ENCODE measurements at regions not wholly inside any gene's neighbourhood (a gene's known extent, or its start where the extent isn't known, plus 50 kb on each side); places are given as distances from the start of the nearest gene placed in this dataset.

DNA sequence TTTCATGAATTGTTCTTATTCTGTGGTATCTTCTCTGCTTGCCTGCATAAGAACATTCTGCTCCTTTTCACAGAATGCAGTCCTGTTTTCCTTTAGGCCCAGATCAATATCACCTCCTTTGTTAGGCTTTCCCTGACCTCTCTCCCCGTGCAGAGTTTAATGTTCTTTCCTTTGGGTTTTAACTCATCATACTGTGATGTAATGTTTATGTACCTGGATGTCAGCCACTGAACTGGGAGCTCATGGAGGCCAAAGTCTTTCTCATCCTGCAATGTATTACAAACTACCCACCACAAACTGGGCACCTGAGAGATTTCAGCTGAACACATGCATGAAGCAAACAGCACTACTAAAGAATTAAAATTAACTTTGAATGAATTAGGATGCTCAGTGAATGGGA lies 192.8 kb upstream of the RORA start:
- no peak for DNase-seq (ENCODE audit: low read depth in 2 of 3, low spot score in 2 of 3)

DNA sequence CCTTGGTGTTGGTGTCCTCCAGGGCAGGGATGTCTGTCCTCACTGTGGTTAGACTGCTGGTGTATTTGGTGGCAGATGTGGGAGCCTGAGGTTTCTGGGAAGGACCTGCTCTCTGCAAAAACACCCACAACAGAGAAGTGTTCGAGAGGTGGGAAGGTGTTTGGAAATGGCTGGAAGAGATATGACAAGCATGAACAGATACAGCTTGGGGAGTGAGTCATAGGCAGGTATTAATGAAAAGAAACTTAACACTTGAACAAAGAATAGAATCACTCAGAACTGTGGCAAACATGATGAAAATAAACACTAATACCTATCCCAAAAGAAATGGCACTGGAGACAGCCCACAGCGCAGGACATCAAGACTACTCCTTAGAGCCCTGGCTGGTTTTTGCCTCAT lies 192.4 kb upstream of the RORA start:
- no peak for DNase-seq (ENCODE audit: low read depth in 2 of 3, low spot score in 2 of 3)

DNA sequence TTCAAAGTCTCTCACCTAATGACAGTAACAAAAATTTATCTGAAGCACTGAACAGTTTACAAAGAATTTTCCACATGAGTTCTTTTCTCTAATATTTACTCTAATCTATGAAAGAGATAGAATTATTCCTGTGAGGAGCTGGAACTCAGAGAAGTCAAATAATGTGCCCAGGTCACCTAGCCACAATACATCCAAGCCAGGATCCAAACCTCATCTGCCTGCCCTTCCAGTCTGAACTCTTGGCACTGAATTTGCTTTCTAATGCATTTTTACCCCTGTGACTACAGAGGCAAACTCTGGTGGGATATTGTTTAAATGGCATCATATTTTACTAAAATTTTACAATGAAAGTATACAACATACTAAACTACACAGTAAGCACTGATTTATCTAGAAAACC lies 191.4 kb upstream of the RORA start:
- DNase-seq (ENCODE audit: low read depth in 2 of 3, low spot score in 2 of 3): no peak

DNA sequence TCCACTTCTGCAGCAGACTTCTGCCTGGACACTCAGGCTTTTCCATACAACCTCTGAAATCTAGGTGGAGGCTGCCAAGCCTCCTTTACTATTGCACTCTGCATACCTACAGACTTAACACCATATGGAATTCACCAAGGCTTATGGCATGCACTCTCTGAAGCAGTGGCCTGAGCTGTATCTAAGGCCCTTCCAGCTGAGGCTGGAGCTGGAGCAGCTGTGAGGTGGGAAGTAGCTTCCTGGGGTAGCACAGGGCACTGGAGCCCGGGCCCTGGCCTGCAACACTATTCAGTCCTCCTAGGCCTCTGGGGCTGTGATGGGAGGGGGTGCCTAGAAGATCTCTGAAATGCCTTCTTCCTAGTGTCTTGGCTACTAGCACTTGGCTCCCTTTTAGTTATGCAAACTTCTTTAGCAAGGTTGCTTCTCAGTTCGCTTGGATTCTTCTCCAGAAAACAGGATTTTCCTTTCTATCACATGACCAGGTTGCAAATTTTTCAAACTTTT lies 186.6 kb upstream of the RORA start:
- no peak for DNase-seq (ENCODE audit: low read depth in 2 of 3, low spot score in 2 of 3)

DNA sequence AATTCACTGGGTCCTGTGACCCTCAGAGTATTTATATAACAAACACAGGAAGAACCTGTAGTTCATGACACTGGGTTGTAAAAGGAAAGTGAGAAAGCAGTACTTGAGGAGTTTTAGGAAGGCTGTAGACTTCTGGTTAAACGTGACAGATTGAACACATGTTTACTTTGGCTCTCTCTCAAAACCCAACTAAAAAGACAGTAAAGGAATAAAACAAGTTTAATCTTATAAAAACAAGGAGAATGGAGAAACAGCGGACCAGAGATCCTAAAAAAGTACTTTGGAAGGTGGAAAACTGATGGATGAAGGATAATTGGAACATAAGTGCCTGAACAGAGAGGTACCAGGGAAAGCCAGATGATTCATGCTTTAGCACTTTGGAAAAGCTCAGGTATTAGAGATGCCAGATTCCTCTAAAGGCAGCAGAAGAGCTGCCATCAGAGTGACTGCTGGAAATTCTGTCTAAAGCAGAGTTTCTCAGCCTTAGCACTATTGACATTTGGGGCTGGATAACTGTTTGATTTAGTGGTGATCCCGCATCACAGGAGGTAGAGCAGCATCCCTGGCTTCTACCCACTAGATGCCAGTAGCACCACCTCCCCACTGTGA lies 182.9 kb upstream of the RORA start:
- DNase-seq (ENCODE audit: low read depth in 2 of 3, low spot score in 2 of 3): no peak

DNA sequence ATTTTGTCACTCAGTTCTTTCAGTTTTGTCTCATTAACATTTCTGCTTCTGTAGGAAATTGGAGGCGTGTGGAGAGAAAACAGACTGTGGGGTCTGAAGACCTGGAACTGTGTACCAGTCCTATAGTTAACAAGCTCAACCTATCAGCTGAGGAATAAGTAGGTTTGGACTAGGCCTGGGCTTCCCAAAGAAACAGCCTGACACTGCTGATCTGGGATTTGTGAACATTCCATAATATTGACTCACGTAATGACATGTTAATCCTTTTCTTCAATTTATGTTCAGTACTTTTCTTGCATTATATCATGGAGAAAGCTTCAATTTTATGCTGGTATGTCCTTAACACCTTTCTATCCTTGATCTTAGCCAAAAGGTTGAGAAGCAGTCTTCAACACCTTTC lies 181.6 kb upstream of the RORA start:
- DNase-seq (ENCODE audit: low read depth in 2 of 3, low spot score in 2 of 3): no peak

DNA sequence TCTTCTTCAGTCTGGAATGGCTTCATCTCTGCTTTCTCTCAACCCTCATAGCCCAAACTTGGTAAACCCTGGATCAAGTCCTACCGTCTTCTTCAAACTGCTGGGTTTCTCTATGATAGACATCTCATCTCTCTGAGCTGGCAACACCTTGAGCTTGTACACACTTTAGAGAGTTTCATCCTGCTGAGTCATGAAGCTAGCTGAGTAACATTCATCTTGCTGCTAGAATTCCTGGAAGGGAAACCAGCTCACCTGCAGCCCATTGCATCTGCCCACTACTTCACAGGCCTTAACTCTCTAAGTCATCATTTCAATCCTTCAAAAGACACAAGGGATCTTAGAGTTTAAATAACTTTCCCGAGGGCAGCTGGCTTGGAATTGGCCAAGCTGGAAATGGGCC lies 175.5 kb upstream of the RORA start:
- DNase-seq (ENCODE audit: low read depth in 2 of 3, low spot score in 2 of 3): no peak

DNA sequence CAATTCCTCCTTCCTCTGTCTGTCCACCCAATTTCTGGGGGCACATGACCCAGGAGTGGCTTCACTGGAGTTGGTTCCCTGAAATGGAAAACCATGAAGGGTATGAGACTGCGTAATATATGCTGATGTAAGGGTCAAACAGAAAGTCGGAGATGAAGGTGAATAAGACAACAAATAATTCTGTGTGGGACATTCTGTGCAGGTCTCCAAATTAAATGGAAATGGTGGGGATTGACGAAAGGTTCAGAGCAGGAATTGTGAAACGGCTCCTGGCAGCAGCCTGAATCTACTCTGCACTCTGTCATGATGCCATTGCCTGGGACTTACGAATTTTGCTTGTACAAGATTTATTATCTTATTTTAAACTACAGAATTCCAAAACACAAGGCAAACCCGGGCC lies 174.8 kb upstream of the RORA start:
- no peak for DNase-seq (ENCODE audit: low read depth in 2 of 3, low spot score in 2 of 3)

DNA sequence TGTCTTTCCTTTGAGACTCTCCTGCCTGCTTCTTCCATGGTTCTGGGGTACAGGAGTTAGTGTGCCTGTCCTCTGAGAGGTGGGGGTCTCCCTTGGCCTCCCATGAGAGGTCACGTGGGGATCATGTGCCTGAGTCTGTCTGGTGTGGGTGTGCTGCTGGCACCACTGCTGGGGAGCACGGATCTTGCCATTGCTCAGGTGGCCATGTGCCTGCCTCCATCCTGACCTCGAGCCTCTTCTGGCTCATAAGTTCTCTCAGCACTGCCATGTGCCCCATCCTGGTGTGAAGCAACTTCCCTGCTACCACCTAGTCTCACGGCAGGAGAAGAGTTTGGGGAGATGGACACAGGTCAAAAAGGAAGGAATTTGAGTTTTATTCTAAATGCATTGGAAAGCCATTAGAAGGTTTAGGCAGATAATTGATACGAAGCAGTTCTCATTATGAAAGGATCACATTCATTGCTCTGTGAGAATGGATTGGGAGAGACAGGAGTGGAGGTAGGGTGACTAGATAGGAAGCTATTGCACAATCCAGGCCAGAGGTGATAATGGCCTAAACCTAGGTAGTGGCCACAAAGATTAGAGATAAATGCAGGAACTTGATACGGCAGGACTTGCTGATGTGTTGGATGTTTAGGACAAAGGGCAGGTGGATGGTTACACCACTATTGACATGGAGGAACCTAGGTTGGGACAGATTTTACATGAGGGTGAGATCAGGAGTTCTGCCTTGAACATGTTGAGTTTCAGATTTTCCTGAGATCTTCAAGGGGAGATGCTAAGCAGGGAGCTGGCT lies 173.0 kb upstream of the RORA start:
- no peak for DNase-seq (ENCODE audit: low read depth in 2 of 3, low spot score in 2 of 3)

DNA sequence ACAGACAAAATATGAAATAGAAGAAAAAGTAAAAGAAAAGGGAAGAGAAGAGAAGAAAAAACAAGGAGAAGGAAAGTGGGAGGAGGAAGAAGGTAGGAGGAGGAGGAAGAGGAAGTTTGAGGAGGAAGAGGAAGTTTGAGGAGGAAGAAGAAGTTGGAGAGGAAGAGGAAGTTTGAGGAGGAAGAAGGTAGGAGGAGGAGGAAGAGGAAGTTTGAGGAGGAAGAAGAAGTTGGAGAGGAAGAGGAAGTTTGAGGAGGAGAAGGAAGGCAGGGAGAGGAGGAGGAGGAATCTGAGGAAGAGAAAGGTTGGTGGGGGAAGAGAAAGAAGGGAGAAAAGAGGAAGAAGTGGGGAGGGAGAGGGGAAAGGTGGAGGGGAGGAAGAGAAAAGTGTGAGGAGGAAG lies 169.2 kb upstream of the RORA start:
- no peak for DNase-seq (ENCODE audit: low read depth in 2 of 3, low spot score in 2 of 3)

DNA sequence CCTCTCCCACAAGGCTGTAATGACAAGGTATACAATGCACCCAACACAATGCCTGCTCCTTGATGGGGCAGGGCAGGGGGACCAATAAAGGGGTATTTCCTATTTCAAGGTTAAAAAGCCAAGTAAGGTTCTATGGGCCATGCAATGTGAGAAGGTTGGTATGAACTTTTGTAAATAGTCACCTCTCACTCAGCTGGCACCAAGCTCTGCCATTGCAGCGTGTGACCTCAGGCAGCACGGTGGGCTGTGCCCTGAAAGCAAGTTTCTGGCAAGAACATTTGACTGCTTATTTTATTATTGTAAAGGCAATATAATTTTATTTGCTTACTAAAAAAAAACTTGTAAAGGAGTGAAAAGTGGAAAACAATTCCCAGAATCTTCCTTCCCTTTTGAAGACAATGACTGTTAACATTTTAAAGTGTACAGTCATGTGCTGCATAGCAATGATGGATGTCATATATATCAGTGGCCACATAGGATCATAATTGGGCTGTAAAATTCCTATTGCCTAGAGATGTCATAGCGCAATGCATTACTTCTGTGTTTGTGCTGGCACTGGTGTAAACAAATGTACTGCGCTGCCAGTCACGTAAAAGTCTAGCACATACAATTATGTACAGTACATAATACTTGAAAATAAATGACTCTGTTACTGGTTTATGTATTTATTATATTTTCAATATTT lies 167.3 kb upstream of the RORA start:
- DNase-seq (ENCODE audit: low read depth in 2 of 3, low spot score in 2 of 3): no peak

DNA sequence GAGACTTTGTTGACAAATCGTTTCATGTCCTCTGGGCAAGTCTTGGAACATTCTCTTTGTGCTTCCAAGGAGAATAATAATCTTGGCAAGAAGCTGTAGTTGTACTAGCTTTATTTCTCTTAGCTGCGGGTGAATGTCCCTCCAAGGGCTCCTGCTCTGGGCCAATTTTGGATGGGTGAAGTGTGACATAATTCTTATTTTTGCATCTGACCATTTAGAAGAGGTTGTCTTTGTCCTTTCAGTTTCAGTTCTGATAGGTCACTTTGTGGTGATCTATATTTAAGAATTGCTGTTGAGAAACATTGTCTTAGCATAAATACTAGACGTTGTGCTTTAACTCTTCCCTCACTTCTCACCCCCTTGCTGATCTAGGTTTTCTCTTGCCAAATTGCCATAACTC lies 164.8 kb upstream of the RORA start:
- no peak for DNase-seq (ENCODE audit: low read depth in 2 of 3, low spot score in 2 of 3)

DNA sequence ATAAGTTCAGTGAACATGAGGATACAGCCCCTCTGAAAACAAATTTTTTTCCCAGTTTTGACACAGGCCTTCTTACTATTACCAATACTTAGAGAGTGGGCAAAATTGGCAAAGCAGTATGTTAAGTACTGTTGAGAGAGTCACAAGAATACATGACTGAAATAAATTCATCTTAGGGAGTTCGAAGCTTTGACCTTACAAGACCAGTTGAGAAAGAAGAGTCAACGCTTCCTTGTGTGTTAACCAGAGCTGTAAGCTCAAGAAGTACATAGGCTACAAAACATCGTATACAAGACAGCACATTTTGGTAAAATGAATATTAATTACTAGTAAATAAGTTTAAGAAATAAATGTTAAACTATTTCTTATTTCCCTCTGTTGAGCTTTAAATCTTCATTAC lies 164.4 kb upstream of the RORA start:
- DNase-seq (ENCODE audit: low read depth in 2 of 3, low spot score in 2 of 3): no peak

DNA sequence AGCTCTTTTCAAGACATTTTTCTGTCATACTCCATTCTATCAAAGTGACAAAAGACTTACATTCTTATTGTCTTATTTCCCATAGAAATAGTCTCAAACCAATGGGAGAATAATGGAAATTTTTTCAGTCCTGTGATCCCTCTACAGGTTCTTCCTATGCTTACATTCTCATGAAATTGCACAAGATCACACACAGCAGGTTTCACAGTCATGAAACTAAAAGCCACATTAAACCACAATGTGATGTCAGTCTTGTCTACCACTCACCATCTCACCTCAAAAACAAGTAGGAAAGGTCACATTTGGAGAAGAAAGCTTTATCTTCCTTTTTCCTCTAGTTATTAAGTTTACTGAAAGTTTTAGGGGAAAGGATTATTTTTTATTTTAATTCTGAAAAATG lies 161.0 kb upstream of the RORA start:
- no peak for DNase-seq (ENCODE audit: low read depth in 2 of 3, low spot score in 2 of 3)

DNA sequence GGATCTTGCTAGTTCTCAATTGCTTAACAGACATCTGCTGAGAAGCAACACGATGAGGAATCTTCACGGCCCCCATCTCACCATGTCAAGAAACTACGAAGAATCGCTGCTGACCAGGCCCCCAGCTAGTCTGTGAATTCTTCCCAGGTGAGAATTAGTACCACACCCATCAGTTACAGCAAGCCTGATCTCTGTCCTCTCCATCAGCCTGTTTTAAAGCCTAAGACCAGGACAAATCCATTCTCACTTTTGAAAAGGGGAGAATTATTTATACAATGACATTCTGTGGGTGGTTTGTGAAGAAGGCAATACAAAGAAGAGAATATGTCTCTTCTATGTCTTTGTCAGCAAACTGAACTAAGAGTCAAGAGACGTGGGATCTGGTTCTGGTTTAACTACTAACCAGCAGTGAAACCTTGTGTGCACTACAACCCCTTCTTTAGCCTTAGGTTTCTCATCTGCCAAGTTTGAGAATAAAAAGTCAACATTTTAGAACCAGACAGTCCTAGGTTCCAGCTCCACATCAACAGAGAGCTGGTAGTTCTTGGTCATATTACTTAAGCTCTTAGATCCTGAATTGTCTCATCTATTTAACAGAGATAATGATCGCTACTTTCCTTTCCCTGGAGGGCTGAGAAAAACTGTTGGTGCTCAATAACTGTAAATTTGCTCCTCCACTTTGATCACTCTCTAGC lies 160.4 kb upstream of the RORA start:
- DNase-seq (ENCODE audit: low read depth in 2 of 3, low spot score in 2 of 3): no peak

DNA sequence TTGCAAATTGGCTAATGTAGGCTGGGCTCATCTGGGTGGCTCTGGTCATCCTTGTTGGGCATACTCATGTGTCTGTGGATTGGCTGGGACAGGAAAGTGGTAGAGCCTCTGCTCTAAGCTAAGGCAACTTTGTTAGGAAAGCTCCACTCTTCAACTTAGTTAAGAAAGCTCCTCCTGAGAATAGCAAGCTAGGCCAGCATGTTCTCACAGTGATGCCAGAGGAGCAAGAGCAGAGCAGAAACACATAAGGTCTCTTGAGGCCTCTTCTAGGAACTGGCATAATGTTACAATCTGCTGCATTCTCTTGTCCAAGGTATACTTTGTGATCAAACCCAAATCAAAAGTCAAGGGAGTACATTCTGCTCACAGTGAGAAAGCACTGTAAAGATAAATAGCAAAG lies 158.6 kb upstream of the RORA start:
- no peak for DNase-seq (ENCODE audit: low read depth in 2 of 3, low spot score in 2 of 3)

DNA sequence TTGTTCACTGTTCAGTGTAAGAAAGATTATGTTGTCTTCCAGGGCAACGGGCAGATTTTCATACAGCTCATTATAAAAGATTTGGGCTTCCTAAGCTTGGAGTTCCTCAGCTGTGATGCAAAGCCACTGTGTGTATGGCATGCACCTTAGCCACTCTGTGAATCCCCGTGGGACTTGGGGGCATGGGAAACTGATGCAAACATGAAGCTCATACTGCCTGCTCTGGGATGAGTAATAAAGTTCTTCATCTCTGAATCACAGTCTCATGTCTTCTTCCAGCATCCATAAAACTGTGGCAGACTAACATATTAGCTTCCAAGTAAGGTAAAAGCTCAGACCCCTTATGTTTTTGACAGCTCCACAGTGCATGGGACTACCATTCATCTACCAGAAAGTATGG lies 154.3 kb upstream of the RORA start:
- no peak for DNase-seq (ENCODE audit: low read depth in 2 of 3, low spot score in 2 of 3)

DNA sequence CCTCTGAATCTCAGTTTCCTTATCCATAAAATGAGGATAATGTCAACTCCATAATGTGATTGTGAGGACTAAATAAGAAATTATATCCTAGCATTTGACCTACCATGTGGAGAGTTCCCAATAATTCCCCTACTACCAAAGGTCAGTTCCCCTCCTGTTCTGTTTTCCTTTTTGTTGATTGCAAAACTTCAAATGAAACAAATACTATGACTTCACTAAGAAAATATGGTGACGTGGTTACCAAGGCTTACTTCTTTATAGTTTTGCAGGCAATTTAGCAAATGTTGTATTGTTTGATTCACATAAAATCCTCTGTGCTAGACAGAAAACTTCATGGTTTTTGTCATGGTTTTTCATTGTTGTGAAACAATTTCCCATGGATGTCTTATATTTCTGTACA lies 153.8 kb upstream of the RORA start:
- no peak for DNase-seq (ENCODE audit: low read depth in 2 of 3, low spot score in 2 of 3)

DNA sequence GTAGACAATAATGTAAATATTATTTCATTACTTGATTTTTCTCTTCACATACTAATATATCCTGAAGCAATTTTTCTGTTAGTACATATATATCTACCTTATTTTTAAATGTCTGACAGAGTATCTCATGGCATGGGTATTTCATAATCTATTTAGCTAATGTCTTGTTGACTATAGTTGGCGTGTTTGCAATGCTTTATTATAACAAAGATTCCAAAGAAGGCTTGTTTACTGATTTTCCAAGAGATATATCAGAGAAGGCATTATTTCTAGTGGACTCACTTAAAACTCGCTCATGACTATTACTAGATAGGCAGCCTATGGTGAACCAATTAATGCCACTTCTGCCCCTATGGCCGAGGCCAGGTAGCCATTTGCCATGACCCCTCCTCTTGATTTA lies 152.4 kb upstream of the RORA start:
- DNase-seq (ENCODE audit: low read depth in 2 of 3, low spot score in 2 of 3): no peak

DNA sequence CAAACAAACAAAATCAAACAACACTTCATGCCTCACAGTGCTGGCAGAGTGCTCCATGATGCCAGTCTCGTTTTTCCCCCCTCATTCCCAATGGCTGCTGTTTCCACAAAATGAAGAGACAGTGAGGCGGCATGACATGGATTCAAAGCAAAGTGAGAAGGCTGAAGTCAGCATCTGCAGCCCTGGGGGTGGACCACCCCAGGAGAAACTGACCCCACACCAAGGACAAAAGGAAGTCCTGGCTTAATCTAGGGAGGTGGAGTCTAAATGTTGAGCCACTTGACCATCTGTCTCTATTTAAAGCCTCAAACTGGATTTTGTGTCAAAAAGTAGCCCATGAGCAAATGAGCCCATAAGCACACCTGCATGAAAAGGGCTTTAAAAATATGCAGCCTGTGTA lies 151.2 kb upstream of the RORA start:
- no peak for DNase-seq (ENCODE audit: low read depth in 2 of 3, low spot score in 2 of 3)

DNA sequence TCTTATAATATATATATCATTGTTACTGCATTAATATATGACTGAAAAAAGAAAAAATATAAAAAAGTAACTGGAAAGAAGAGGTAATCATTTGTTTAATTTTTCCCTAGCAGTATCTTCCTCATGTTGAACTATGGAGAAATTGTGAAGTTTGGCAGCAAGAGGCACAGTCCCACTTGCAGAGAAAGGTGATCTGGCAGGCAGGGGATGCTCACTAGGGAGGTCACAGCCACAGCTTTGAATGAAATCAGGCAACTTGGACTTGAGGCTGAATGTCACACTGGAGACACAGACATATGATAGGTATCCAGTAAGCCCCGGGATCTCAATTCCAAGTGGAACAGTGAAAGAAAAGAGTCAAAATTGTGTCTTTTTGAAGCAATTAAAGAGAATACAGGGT lies 149.9 kb upstream of the RORA start:
- no peak for DNase-seq (ENCODE audit: low read depth in 2 of 3, low spot score in 2 of 3)
